GM21717 (cell line): ENCODE measurements at regions not wholly inside any gene's neighbourhood (a gene's known extent, or its start where the extent isn't known, plus 50 kb on each side); places are given as distances from the start of the nearest gene placed in this dataset.

Experiments
- ATAC-seq: cut with Tn5 transposase; IDR thresholded peaks from one replicate; pipeline ENCODE4 v1.9.1; 2021; ENCODE audit warnings: mild to moderate bottlenecking, moderate library complexity; ENCODE audit not compliant: unreplicated experiment

DNA sequence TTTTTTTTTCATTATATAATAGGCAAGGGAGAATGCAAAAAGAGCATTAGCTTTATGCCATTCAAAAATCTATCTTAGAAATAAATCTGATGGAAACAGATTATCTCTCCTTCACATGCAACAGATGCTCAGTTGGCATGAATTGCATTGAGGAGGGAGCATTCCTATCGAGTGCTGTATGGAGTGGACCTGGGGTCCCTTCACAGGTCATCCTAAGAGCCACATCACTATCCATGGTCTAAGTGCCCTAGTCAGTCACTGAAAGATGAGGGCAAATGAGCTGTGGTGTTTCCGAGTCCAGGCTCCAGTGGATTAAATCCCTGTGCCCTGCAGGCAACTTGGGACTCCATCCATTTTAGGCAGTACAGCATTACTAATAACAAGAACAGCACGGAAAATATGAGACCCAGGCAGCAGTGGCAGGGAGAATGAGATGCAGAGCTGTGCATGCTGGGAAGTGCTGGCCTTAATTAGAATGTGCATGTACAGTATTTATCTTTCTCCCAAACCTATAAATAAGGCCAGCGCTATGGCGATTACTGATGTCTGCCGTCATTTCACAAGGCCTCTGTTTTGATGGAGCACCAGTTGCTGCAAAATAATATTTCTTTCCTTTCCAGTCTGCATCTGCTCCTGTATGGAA, 512.3 kb upstream of the PLXNA2 start:
- no peak for ATAC-seq

DNA sequence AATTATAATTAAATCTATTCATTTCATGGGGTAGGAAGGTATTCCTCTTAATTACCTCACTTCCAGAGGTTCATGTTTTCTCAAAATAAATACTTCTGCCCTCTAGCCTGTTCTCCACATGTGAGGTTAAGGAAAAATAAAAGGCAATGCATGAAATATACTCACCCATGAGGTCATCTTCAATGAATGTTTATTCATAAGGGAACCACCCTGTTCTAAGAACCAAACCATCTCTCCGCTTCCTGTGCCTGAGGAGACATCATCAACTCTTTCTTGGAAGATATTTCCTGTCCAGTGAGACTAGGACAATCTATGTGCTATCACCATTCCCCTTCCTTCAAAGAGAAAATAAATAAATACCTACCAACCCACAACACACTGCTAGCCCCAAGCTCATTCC, 513.7 kb upstream of the PLXNA2 start:
- ATAC-seq, result no peak

DNA sequence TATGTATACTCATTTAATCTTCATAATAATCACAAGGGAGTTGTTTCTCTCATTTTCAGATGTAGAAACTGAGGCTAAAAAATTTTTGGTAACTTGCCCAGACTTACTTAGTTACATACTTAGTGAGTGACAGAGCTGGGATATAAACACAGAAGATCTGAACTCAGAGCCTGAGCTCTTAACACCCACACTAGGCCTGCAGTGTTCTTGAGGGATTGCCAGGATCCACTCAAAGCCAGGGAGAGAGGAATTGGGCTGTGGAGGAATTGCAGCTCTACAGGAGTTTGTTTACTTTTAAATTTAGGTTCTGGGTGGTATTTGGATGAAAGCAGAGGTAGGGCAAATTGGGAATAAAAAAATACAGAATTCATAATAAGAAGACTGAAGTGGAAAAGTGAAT, 515.1 kb upstream of the PLXNA2 start:
- ATAC-seq, result no peak

DNA sequence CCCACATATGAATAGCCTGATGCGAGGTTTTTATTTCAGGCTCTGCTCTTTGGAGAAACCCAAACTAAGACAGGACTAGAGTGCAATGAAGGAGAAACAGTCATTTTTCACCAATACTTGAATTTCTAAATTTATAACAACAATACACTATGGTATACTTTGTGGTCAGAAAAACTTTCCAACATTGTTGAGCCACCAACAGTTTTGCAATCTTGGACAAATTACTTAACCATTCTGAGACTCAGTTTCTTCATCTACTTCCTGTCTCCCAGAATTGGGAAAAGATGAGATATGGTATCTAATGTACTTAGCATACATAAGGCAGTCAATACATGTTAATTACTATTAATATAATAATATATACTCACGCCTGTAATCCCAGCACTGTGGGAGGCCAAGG, 519.8 kb upstream of the PLXNA2 start:
- ATAC-seq, result no peak

DNA sequence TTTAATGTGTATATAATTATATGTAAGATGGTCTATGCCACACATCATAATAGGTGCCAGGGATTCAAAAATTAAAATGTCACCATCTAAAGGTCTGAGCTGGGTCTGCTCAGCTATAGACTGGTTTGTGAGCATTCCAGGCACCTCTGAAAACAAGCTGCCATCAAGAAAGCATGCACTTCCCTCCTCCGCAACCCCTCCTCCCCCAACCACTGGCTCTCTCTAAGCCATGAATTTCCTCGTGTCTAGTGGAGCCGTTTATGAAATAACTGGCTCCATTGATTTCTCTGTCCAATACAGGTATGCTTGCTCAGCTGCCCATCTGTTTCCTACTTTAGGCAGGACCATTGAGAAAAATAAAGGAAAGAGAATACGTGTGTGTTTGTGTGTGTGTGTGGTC, 522.6 kb upstream of the PLXNA2 start:
- no peak for ATAC-seq

DNA sequence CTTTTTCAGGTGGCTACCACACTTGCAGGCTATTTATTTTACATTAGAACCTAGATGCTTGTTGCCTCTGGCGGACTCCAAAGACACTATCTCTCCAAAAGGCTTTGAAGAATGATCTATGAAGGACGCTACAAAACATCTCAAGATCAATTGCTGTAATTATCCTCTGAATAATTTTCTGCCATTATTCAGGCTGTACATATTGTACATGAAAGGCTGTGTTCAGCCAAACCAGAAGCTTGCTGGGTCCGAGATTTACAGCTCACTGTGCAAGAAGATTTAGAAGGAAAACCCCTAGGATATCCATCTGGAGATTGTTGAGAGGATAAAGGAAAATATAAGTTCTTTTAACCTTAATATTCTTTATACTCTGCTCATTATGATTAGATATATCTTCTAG, 523.6 kb upstream of the PLXNA2 start:
- ATAC-seq, result no peak

DNA sequence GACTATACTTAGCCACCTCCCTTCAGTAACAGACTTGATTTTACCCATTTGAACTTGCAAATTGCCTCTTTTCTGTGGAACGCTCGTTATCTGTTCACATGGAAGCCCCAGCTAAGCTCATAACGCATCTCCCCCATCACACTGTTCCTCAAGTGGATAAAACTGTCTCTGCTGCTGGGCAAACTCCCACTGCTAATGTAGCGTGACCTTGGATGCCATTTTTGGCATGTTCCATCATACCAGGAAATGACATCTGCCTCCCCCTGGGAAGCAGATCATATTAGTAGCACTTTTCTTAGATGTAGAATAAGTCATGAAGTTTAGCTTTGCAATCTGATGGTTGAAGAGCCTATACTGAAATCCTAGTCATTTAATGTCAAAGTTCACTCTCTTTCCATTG, 528.7 kb upstream of the PLXNA2 start:
- ATAC-seq, result no peak

DNA sequence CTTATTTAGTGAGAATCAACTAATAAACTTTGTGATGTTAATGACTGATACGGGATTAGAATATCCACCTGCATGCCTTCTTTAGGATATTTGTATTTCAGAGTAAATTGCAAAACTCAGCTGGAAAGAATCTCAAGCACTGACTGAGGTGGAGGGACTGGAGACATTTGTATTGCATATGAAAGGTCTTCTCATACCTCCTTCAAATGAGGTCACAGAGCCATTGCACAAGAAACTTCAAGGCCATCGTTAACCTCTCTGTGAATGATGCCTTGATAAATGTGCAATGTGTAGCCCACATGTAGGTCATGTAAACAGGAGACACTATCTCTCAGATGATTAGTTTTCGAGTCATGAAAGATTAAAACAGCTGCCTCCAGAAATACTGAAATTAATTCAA, 531.7 kb upstream of the PLXNA2 start:
- ATAC-seq, result no peak

DNA sequence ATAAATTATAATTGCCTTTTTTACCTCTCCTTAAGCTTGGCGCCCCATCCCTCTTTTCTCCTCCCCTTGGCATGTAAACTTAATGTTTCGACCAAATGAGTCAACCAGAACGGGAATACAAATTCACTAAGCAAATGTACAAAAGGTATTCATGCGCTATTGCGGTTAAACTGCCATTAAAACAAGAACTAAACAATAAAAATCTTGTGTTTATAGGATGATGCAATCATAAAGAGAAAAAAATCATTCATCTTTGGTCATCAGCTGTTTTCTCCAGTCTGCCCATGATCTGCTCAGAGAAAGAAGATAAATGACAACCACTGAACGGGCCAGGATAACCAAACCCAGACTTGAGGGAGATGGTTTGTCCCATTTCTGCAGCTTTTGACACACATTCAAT, 534.2 kb upstream of the PLXNA2 start:
- ATAC-seq, result no peak

DNA sequence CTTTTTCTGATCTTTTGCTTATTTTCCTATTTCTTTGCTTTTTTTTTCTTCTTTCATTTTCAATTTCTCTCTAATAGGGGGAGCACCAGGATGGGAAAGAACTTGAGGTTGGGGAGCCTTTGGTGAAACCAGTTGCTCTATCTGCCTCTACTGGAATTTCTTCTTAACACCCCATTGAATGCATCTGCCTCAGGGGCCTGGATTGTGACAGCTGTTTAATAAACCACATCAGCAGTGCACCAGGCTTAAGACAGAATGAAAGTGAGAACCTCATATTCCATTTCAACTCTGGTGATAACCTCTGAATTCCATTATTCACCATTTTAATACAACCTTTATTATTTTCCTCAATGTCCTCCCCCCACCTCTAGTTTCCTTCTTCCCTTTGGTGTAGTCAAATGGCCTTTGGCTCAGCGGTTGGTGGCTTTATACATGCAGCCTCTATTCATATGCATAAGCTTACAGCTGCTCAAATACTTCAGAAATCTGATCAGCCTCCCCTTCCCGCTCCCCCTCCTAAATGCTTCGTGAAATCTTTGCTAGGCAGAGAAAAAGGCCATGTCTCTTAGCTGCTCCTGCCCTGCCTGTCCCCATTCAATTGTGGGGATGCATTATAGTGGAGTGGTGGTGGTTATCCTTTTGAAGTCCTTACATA, 537.3 kb upstream of the PLXNA2 start:
- ATAC-seq, result no peak

DNA sequence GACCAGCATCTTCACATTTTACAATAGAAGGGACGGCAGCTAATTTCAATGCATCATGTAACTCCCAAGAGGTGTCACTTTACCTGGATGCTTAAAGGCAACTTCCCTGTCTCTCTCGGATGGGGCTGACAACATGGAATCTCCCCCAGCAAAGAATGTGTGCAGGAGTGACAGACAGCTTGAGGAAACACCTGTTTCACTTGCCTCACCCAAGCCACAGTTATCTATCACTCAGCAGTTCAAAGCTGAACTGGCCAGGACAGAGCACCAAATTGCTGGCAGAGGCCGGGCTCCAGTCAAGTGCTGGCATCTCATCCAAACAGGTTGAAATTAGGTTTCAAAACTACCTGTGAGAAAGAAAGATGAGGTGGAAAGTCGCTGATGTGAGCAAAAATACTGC, 538.0 kb upstream of the PLXNA2 start:
- no peak for ATAC-seq

DNA sequence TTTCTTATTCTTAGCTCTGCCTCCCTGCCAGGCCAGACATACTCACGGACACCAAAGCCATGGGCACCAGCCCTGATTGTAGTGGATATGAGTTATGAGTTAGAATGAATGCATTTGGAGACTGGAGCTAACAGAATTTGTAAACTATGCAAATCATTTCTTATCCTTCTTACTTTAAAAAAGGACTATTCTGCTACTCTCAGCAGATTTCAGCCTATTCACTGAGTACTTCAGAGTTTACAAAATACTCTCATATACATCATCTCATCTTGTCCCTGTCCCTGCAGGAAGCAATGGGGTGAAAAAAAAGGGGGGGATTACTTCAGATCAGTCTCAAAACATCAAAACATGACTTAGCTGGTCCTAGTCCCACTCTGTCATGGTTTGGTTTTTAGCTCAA, 541.4 kb upstream of the PLXNA2 start:
- ATAC-seq, result no peak

DNA sequence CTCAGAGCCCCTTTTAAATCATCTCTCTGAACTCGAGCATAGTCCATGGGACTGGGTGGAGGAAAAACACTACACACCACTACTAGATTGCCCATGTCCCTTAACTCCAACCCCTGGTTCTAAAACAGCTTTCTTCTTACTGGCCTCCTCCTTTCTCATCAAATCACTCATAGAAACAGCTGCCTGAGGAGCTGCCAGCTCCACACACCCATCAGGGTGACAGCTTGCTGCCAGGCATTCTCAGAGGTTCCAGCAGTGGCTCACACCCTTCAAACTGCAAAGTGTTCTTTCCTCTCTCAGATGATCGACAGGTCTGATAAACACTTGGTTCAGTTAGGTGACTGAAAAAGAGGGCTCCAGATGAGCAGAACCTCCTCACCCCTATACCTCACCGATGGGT, 543.0 kb upstream of the PLXNA2 start:
- no peak for ATAC-seq

DNA sequence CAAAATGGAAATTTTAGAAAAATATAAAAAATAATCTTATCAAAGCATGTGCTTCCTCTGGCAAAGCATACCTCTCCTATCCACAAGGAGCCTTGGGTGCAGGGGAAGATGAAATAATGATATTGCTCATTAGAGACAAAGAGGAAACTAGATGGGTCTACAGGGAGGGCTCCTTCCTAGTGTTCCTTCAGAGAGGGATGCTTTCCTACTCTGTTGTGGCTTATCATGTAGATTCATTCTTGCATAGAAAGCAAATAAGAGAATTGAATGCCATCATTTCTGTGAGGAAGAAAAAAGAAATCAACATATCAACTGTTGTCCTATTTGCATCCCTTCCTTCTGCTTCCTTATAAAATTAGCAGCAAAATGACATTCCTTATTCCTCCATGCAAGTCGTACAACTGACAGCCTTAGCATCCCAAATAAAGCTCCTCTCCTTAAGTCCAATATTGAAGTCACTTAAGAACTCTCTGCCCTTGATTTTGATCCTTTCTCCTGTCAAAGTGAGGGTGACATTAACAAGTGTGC, 543.9 kb upstream of the PLXNA2 start:
- ATAC-seq, result no peak

DNA sequence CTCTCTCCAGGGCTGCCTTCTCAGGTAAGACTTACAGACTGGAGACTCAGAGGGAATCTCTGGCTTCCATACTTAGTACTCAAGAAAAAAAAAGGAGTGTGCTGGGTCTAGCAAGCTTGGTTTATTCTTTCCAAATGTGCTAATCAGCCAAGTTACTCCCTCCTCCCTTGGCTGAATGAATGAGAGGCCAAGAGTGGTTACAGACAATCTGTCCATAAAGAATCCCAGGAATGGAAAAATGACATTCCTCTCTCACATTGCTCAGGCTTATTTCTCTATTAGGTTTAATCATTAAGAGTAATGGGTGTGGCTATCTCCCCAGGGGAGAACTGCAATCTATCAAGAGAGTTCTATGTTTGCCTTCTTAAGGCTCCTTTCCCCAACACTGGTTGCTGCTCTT, 547.3 kb upstream of the PLXNA2 start:
- ATAC-seq, result no peak

DNA sequence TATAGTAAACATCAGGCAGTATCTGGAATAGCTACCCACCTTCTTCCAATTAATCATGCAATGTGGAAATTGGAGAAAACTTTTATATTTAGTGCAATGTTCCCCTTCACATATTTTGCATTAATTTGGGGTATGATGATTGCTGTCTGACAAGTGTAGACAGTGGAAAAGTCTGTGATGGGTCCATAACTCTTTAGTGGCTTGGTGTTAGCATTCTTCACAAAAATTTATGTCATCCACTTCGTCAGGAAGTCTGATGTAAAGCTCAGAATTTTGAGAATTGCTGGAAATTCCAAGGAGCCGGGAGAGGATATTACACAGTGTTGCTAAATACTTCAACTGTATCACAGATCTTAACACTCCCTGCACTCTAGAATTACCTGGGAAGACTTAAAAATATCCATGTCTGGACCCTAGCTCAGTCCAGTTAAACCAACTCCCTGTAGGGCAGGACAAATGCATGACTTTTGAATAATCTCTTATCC, 549.7 kb upstream of the PLXNA2 start:
- no peak for ATAC-seq

DNA sequence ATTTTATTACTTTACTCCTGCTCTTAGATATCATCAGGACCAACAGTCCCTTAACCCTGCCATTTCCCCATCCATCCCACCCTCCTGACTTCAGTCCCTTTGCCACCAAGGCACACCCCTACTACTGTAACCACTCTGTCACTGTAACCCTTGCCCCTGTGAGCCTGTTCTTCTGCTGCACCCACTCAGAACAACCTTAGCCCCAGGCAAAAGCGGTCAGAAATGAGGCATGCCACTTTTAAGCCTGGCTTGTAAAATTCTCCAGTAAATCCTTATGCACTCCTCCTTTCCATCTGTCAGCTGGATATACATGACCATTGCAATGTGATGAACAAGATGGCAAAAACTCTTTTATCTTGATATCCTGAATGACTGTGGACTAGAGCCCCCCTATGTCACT, 555.0 kb upstream of the PLXNA2 start:
- no peak for ATAC-seq

DNA sequence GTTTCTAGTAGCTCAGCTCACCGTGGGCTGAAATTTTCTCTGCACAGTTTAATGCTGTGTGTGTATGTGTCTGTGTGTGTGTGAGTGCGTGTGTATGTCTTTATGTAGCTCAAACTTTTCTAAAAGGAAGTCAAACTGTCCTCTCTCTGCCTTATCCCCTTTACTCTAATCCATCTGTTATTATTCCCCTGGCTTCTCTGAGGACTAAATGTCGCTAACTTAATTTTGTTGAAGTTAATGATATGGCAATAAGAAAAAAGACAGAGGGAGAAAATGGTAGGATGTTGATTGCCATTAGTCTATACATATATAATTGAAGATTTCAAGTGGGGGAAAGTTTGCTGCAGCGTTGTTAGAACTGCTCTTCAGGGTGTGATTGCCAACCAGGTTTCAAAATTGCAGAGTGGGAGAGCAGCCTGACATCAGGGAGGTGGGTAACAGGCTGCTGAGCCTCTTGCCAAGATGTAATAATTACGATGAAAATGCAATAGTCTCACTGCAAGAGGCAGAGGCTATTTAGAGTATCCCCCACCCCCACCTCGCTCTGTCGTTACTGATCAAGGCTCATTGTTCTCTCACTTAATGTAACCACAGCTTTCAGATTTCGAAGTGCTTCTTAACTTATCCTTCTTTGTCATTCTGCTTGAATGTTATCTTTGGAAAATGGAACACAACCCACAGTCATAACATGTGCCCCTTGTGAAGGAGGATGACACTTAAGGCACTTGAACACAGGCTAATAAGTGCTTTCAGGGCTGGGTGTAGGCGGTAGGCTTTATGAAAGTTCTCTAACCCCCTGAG, 559.0 kb upstream of the PLXNA2 start:
- ATAC-seq, result no peak

DNA sequence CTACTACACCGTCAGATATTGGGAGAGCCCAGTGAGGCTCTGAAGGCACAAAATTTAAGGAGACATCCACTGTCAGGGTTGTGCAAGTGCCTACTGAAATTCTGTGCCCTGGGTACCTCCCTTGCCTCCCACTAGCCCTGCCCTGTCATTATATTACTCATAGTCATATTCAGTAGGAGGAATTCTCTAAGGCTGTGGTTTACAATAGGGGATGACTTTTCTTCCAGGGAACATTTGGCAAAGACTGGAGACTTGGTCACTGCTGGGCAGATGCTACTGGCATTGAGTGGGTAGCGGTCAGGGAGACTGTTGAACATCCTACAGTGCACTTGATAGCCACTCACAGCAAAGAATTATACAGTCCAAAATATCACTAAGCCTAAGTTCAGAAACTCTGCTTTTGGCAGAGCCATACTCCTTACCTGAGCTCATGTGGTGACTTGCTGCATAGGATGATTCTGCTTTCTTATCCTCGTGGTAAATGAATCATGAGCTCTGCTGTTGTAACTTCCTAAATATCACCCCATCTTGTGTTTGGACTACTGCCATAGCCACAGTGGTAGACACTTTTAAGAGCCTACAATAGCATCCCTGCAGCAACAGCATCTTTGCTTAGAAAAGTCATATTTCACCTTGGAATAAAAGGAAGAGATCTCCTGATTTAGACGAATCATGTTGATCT, 563.4 kb upstream of the PLXNA2 start:
- ATAC-seq, result no peak

DNA sequence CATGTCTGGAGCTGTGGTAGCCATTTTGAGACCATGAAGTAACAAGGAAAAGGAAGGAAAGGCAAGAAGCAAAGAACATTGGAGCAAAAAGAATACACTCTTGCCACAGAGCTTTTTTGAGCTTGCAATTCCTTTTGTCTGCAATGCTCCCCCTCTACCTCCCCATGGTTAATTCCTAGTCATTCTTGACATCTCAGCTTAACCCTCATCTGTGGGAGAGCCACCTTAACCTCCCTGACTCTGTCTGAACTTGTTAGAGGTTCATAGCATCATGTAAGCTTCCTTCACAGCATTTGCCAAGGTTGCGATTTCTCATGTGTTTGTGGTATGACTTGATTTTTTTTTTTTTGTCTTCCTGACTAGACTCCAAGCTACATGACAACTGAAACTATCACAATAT, 564.1 kb upstream of the PLXNA2 start:
- ATAC-seq, result no peak

DNA sequence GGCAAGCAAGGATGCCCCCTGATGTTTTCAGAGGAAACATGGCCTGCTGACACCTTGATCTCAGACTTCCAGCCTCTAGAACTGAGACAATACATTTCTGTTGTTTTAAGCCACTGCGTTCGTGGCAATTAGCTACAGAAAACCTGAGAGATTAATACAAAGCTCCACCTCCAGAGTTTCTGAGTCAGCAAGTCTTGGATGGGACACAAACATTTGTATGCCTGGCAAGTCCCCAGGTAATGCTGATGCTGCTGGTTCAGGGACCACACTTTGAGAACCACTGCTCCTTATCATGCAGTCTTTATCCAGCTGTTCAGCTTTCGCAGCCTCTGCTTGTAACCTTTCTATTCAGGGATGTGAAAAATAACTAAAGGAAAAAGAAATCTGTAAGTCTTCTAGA, 565.7 kb upstream of the PLXNA2 start:
- no peak for ATAC-seq
